Glutamatergic neuron (in vitro differentiated cells): ENCODE measurements at regions not wholly inside any gene's neighbourhood (a gene's known extent, or its start where the extent isn't known, plus 50 kb on each side); places are given as distances from the start of the nearest gene placed in this dataset.
"Not testable (repeated sequence)": the region's sequence is repeated elsewhere in the genome, so short reads cannot be mapped to it uniquely, and the experiment has no call there.

Experiments
- DNase-seq: peaks from one replicate; pipeline ENCODE4 v3.0.0; 2022
- H3K27ac Mint-ChIP-seq: one replicate; pipeline ENCODE4 v1.8.0; 2020; ENCODE audit warnings: mild to moderate bottlenecking, mixed read lengths, inconsistent platforms; ENCODE audit not compliant: unreplicated experiment
- H3K27me3 Mint-ChIP-seq: one replicate; pipeline ENCODE4 v1.8.0; 2020; ENCODE audit warnings: mild to moderate bottlenecking, moderate library complexity, mixed read lengths, inconsistent platforms; ENCODE audit not compliant: unreplicated experiment
- H3K36me3 Mint-ChIP-seq: one replicate; pipeline ENCODE4 v1.8.0; 2020; ENCODE audit warnings: mild to moderate bottlenecking, mixed read lengths, inconsistent platforms; ENCODE audit not compliant: unreplicated experiment
- H3K4me1 Mint-ChIP-seq: one replicate; pipeline ENCODE4 v1.8.0; 2020; ENCODE audit warnings: mild to moderate bottlenecking, low read depth, mixed read lengths, inconsistent platforms; ENCODE audit not compliant: unreplicated experiment
- H3K4me3 Mint-ChIP-seq: one replicate; pipeline ENCODE4 v1.8.0; 2020; ENCODE audit warnings: mild to moderate bottlenecking, mixed read lengths, inconsistent platforms; ENCODE audit not compliant: unreplicated experiment
- H3K9me3 Mint-ChIP-seq: one replicate; pipeline ENCODE4 v1.8.0; 2020; ENCODE audit warnings: mild to moderate bottlenecking, moderate library complexity, mixed read lengths, inconsistent platforms; ENCODE audit not compliant: unreplicated experiment
- CTCF ChIP-seq: fragments of 200-600 bp; sonication (generic); IDR thresholded peaks from one replicate; pipeline ENCODE4 v1.5.0; 2021; ENCODE audit not compliant: partially characterized antibody, unreplicated experiment

GRCh38 chr2:21837168-21837960 lies 713.6 kb downstream of the TDRD15 start:
- Mint-ChIP-seq H3K27me3 (no peaks in the 10 kb centered on the region), H3K27ac (no peak overlapping the region), H3K36me3 (no peaks in the 10 kb centered on the region), H3K9me3 (no peaks in the 10 kb centered on the region), H3K4me1 (no peaks in the 10 kb centered on the region), H3K4me3 (no peak overlapping the region)
- TF ChIP-seq CTCF, result no peak
- DNase-seq, result no peak

- no peak overlapping the region for H3K27ac Mint-ChIP-seq
- H3K9me3 Mint-ChIP-seq, result no peaks in the 10 kb centered on the region
- H3K4me1 Mint-ChIP-seq, result no peaks in the 10 kb centered on the region
- TF ChIP-seq CTCF, result no peak
- DNase-seq, result no peak
- H3K4me3 Mint-ChIP-seq, result no peak overlapping the region
- no peaks in the 10 kb centered on the region for H3K27me3 Mint-ChIP-seq
- no peaks in the 10 kb centered on the region for H3K36me3 Mint-ChIP-seq
These were observed 717.6 kb downstream of the TDRD15 start for GRCh38 chr2:21841341-21841740.

GRCh38 chr2:21850367-21850766 lies 726.6 kb downstream of the TDRD15 start:
- not testable (repeated sequence) for H3K27me3 Mint-ChIP-seq, H3K27ac Mint-ChIP-seq, H3K4me3 Mint-ChIP-seq, H3K4me1 Mint-ChIP-seq, H3K9me3 Mint-ChIP-seq, H3K36me3 Mint-ChIP-seq, DNase-seq

GRCh38 chr2:21854938-21855337 lies 731.2 kb downstream of the TDRD15 start:
- Mint-ChIP-seq H3K27me3 (no peaks in the 10 kb centered on the region), H3K4me3 (no peak overlapping the region), H3K36me3 (no peaks in the 10 kb centered on the region), H3K9me3 (peaks cover 2% of the 10 kb centered on the region), H3K4me1 (no peaks in the 10 kb centered on the region), H3K27ac (no peak overlapping the region)
- no peak for DNase-seq
- no peak for TF ChIP-seq CTCF

- no peak for TF ChIP-seq CTCF
- Mint-ChIP-seq H3K4me3 (no peak overlapping the region), H3K27me3 (no peaks in the 10 kb centered on the region), H3K27ac (no peak overlapping the region), H3K9me3 (no peaks in the 10 kb centered on the region), H3K4me1 (no peaks in the 10 kb centered on the region), H3K36me3 (no peaks in the 10 kb centered on the region)
- DNase-seq, result no peak
These were observed 732.9 kb downstream of the TDRD15 start for GRCh38 chr2:21856708-21857107.
